Heart left ventricle (tissue), 16 donors: ENCODE measurements at regions not wholly inside any gene's neighbourhood (a gene's known extent, or its start where the extent isn't known, plus 50 kb on each side); places are given as distances from the start of the nearest gene placed in this dataset.

Experiments used
- ATAC-seq, 4 donors: fragments of 200-7000 bp; cut with Tn5 transposase; one replicate each; pipeline ENCODE4 v1.9.1; 2020 to 2022; ENCODE audit warnings: moderate library complexity in 4 of 4, mild to moderate bottlenecking in 3 of 4, moderate number of reproducible peaks in 1 of 4
- DNase-seq, 5 donors: peaks; one replicate each; pipeline ENCODE4 v3.0.0-alpha.2; 2020
- H3K27ac ChIP-seq, 12 donors: fragments of 200-600 bp; sonication (generic) in 4 of 12; one replicate each; pipeline versions ENCODE4 v1.5.0 to v1.8.0; 2016 to 2022; ENCODE audit warnings: mild to moderate bottlenecking in 2 of 12
- H3K27me3 ChIP-seq, 9 donors: fragments of 200-600 bp; sonication (generic) in 2 of 9; one replicate each; pipeline versions ENCODE4 v1.5.1 to v1.8.0; 2016 to 2022; ENCODE audit warnings: mild to moderate bottlenecking in 3 of 9
- H3K36me3 ChIP-seq, 9 donors: fragments of 200-600 bp; sonication (generic) in 2 of 9; one replicate each; pipeline versions ENCODE4 v1.5.0 to v1.8.0; 2018 to 2022; ENCODE audit warnings: mild to moderate bottlenecking in 2 of 9
- H3K4me1 ChIP-seq, 12 donors: fragments of 200-600 bp; sonication (generic) in 4 of 12; one replicate each; pipeline versions ENCODE4 v1.5.0 to v1.8.0; 2016 to 2022; ENCODE audit warnings: mild to moderate bottlenecking in 3 of 12
- H3K4me3 ChIP-seq, 12 donors: fragments of 200-600 bp; sonication (generic) in 4 of 12; one replicate each; pipeline versions ENCODE4 v1.5.0 to v1.8.0; 2017 to 2022; ENCODE audit warnings: mild to moderate bottlenecking in 9 of 12, moderate library complexity in 4 of 12
- H3K9me3 ChIP-seq, 12 donors: fragments of 200-600 bp; sonication (generic) in 4 of 12; one replicate each; pipeline versions ENCODE4 v1.5.0 to v1.8.0; 2016 to 2022; ENCODE audit warnings: mild to moderate bottlenecking in 1 of 12
- CTCF ChIP-seq, 12 donors: fragments of 200-600 bp; sonication (generic) in 4 of 12; IDR thresholded peaks; one replicate each; pipeline versions ENCODE4 v1.5.0 to v1.8.0; 2018 to 2022; ENCODE audit warnings: antibody characterized with exemption in 12 of 12, mild to moderate bottlenecking in 5 of 12
- POLR2A ChIP-seq, 2 donors: fragments of 450-650 bp; IDR thresholded peaks; one replicate each; pipeline ENCODE4 v1.6.1; 2017; ENCODE audit warnings: antibody characterized with exemption in 2 of 2, mild to moderate bottlenecking in 2 of 2, moderate library complexity in 2 of 2
- WGBS, 4 donors: extraction: QIAGEN DNeasy Blood & Tissue Kit in 2 of 4; methylation state at CpG; one replicate each; pipeline versions ENCODE4 v1.1.5 to v1.1.7; 2013 to 2018; 5-methylcytosine and 5-hydroxymethylcytosine counted together
- intact Hi-C, 10 donors: fragments of 100-400 bp; cut with DNase I; formaldehyde crosslinking; loops; one replicate each; pipeline versions ENCODE4 v1.11.1 to v1.14.2; 2022
- donor health status: ischemic (EF 13 %, LVEDD 7.1; RV severe dilation, severe dysfunction).
- donor health status: healthy with polysubstance abuse.
- donor health status: DM: no; HTN: yes; CAD: no.
- donor health status: DM: no; HTN: no; CAD: no.
- donor health status: ischemic (EF 25% LVEDD 6.9; RV normal size, moderate dysfunction).
- donor health status: ischemic (EF 25% LVEDD 5.7; RV mildly dilated, moderate dysfunction).
- donor health status: healthy.
- donor health status: DM: yes; HTN: yes; CAD: no.
- donor health status: ischemic (EF 35%, LVEDD 5.7; RV mildly dilated, moderate dysfunction).
- donor health status: nonischemic (EF 11% LVEDD 7.7; RV severe dilation, severe dysfunction).
- donor health status: DM: yes; HTN: yes; CAD: no.
- donor health status: PGD.
- donor health status: ischemic (EF 29% LVEDD 5.4; RV normal size, mild dysfunction).
- donor health status: nonischemic (EF 23%, LVEDD 6.1; RV moderate dilation, normal function).

- no peak for TF ChIP-seq CTCF (IDR thresholded peaks at IDR 0.05)
- TF ChIP-seq POLR2A (IDR thresholded peaks at IDR 0.05), result no peak
- H3K4me1 ChIP-seq, result no peaks in the 10 kb centered on the region
- H3K27me3 ChIP-seq, result no peaks in the 10 kb centered on the region
- no peak for DNase-seq
- no peak overlapping the region for H3K4me3 ChIP-seq
- H3K27ac ChIP-seq, result no peak overlapping the region
- no peaks in the 10 kb centered on the region for H3K36me3 ChIP-seq
- 35 to 59% (median 40%) methylated on average over 2 of the region's 2 CpGs for WGBS, 4 donors
- intact Hi-C loops, result no loop called here
- peaks cover 0 to 7% (median 0%) of the 10 kb centered on the region in 12 donors for H3K9me3 ChIP-seq
- ATAC-seq, result no peak
Observed at GRCh38 chr7:8893775-8894174, 460.4 kb downstream of the NXPH1 start.

GRCh38 chr7:8906396-8907075 lies 473.1 kb downstream of the NXPH1 start:
- Histone ChIP-seq H3K4me1 (no peaks in the 10 kb centered on the region), H3K9me3 (no peaks in the 10 kb centered on the region), H3K4me3 (no peak overlapping the region), H3K27me3 (peaks cover 0 to 3% (median 0%) of the 10 kb centered on the region in 9 donors), H3K27ac (no peak overlapping the region), H3K36me3 (no peaks in the 10 kb centered on the region)
- intact Hi-C loops, result loop anchor here in 1 of 10 donors (5.0 kb wide), 1 partner anchor 204 kb away; no protein-coding TSS in a partner anchor
- no peak for DNase-seq
- TF ChIP-seq CTCF (IDR thresholded peaks at IDR 0.05) (no peak), POLR2A (IDR thresholded peaks at IDR 0.05) (no peak)
- 74 to 80% (median 79%) methylated on average over 6 of the region's 6 CpGs for WGBS, 4 donors
- no peak for ATAC-seq

GRCh38 chr7:8908889-8909288 lies 475.5 kb downstream of the NXPH1 start:
- ATAC-seq (no peak), DNase-seq (no peak)
- WGBS, 4 donors, result 27 to 43% (median 31%) methylated on average over 1 of the region's 1 CpG
- intact Hi-C loops, result loop anchor here in 1 of 10 donors (5.0 kb wide), 1 partner anchor 207 kb away; no protein-coding TSS in a partner anchor
- TF ChIP-seq CTCF (IDR thresholded peaks at IDR 0.05) (no peak), POLR2A (IDR thresholded peaks at IDR 0.05) (no peak)
- Histone ChIP-seq H3K36me3 (no peaks in the 10 kb centered on the region), H3K27me3 (peaks cover 0 to 3% (median 0%) of the 10 kb centered on the region in 9 donors), H3K4me1 (no peaks in the 10 kb centered on the region), H3K4me3 (no peak overlapping the region), H3K9me3 (no peaks in the 10 kb centered on the region), H3K27ac (no peak overlapping the region)

- intact Hi-C loops, result no loop called here
- H3K4me3 ChIP-seq, result no peak overlapping the region
- H3K27ac ChIP-seq, result no peak overlapping the region
- TF ChIP-seq POLR2A (IDR thresholded peaks at IDR 0.05), result no peak
- TF ChIP-seq CTCF (IDR thresholded peaks at IDR 0.05), result no peak
- H3K9me3 ChIP-seq, result peaks cover 0 to 8% (median 0%) of the 10 kb centered on the region in 12 donors
- H3K36me3 ChIP-seq, result no peaks in the 10 kb centered on the region
- no peak for DNase-seq
- no peak for ATAC-seq
- peaks cover 0 to 3% (median 0%) of the 10 kb centered on the region in 9 donors for H3K27me3 ChIP-seq
- H3K4me1 ChIP-seq, result no peaks in the 10 kb centered on the region
- 33 to 45% (median 34%) methylated on average over 2 of the region's 2 CpGs for WGBS, 4 donors
Observed at GRCh38 chr7:8913682-8914081, 480.3 kb downstream of the NXPH1 start.
